ENCODE measurements at regions not wholly inside any gene's neighbourhood (a gene's known extent, or its start where the extent isn't known, plus 50 kb on each side); places are given as distances from the start of the nearest gene placed in this dataset.
A peak's percentile ranks its signal among the peaks of the same experiment; 100 is the strongest.
"Not testable (repeated sequence)": the region's sequence is repeated elsewhere in the genome, so short reads cannot be mapped to it uniquely, and the experiment has no call there.

GRCh38 chr10:43922335-43923280, 273.9 kb upstream of the ZNF32 start:
- H3K9me3 ChIP-seq (ENCODE audit: control insufficient read depth, insufficient read depth, low read length), result no peaks in the 10 kb centered on the region

GRCh38 chr10:43921881-43922280, 273.2 kb upstream of the ZNF32 start:
- no peak for DNase-seq (ENCODE audit: low read depth in 4 of 6, low spot score in 6 of 6)
- 98% methylated on average over 5 of the region's 9 CpGs for WGBS (ENCODE audit: insufficient coverage)
- Histone ChIP-seq H3K27me3 (ENCODE audit: control insufficient read depth, insufficient read depth, low read length) (no peaks in the 10 kb centered on the region), H3K9me3 (ENCODE audit: control insufficient read depth, insufficient read depth, low read length) (no peaks in the 10 kb centered on the region), H3K4me3 (ENCODE audit: low read depth, low read length) (no peak overlapping the region), H3K27ac (ENCODE audit: low read depth, low read length) (no peak overlapping the region), H3K4me1 (ENCODE audit: control insufficient read depth, insufficient read depth, low read length) (no peaks in the 10 kb centered on the region), H3K36me3 (ENCODE audit: control insufficient read depth, insufficient read depth, low read length) (no peaks in the 10 kb centered on the region)

More at GRCh38 chr10:43922335-43923280, 273.9 kb upstream of the ZNF32 start:
- peak in 1 of 6 donors; percentile 57 for DNase-seq (ENCODE audit: low read depth in 4 of 6, low spot score in 6 of 6)
- Histone ChIP-seq H3K4me3 (ENCODE audit: low read depth, low read length) (no peak overlapping the region), H3K4me1 (ENCODE audit: control insufficient read depth, insufficient read depth, low read length) (no peaks in the 10 kb centered on the region), H3K27me3 (ENCODE audit: control insufficient read depth, insufficient read depth, low read length) (no peaks in the 10 kb centered on the region), H3K27ac (ENCODE audit: low read depth, low read length) (no peak overlapping the region), H3K36me3 (ENCODE audit: control insufficient read depth, insufficient read depth, low read length) (no peaks in the 10 kb centered on the region)
- WGBS (ENCODE audit: insufficient coverage), result 69% methylated on average over 7 of the region's 9 CpGs

GRCh38 chr10:43921478-43921877, 272.8 kb upstream of the ZNF32 start:
- 100% methylated on average over 2 of the region's 6 CpGs for WGBS (ENCODE audit: insufficient coverage)
- H3K27ac ChIP-seq (ENCODE audit: low read depth, low read length), result no peak overlapping the region

GRCh38 chr10:43920236-43920758, 271.6 kb upstream of the ZNF32 start:
- H3K4me3 ChIP-seq (ENCODE audit: low read depth, low read length); H3K36me3 ChIP-seq (ENCODE audit: control insufficient read depth, insufficient read depth, low read length); H3K27ac ChIP-seq (ENCODE audit: low read depth, low read length); H3K27me3 ChIP-seq (ENCODE audit: control insufficient read depth, insufficient read depth, low read length); H3K9me3 ChIP-seq (ENCODE audit: control insufficient read depth, insufficient read depth, low read length); DNase-seq (ENCODE audit: low read depth in 4 of 6, low spot score in 6 of 6); H3K4me1 ChIP-seq (ENCODE audit: control insufficient read depth, insufficient read depth, low read length): not testable (repeated sequence)
- 92% methylated on average over 12 of the region's 12 CpGs for WGBS (ENCODE audit: insufficient coverage)

More at GRCh38 chr10:43921478-43921877, 272.8 kb upstream of the ZNF32 start:
- Histone ChIP-seq H3K9me3 (ENCODE audit: control insufficient read depth, insufficient read depth, low read length) (no peaks in the 10 kb centered on the region), H3K4me1 (ENCODE audit: control insufficient read depth, insufficient read depth, low read length) (no peaks in the 10 kb centered on the region), H3K4me3 (ENCODE audit: low read depth, low read length) (no peak overlapping the region), H3K27me3 (ENCODE audit: control insufficient read depth, insufficient read depth, low read length) (no peaks in the 10 kb centered on the region), H3K36me3 (ENCODE audit: control insufficient read depth, insufficient read depth, low read length) (no peaks in the 10 kb centered on the region)
- DNase-seq (ENCODE audit: low read depth in 4 of 6, low spot score in 6 of 6), result no peak

GRCh38 chr10:43913676-43914235, 265.1 kb upstream of the ZNF32 start:
- WGBS (ENCODE audit: insufficient coverage), result 58% methylated on average over 3 of the region's 8 CpGs
- Histone ChIP-seq H3K4me3 (ENCODE audit: low read depth, low read length) (no peak overlapping the region), H3K27me3 (ENCODE audit: control insufficient read depth, insufficient read depth, low read length) (no peaks in the 10 kb centered on the region), H3K4me1 (ENCODE audit: control insufficient read depth, insufficient read depth, low read length) (peaks cover 7% of the 10 kb centered on the region), H3K9me3 (ENCODE audit: control insufficient read depth, insufficient read depth, low read length) (no peaks in the 10 kb centered on the region), H3K27ac (ENCODE audit: low read depth, low read length) (no peak overlapping the region), H3K36me3 (ENCODE audit: control insufficient read depth, insufficient read depth, low read length) (no peaks in the 10 kb centered on the region)
- no peak for DNase-seq (ENCODE audit: low read depth in 4 of 6, low spot score in 6 of 6)

GRCh38 chr10:43912469-43912868, 263.8 kb upstream of the ZNF32 start:
- Histone ChIP-seq H3K9me3 (ENCODE audit: control insufficient read depth, insufficient read depth, low read length) (no peaks in the 10 kb centered on the region), H3K4me1 (ENCODE audit: control insufficient read depth, insufficient read depth, low read length) (peaks cover 7% of the 10 kb centered on the region), H3K4me3 (ENCODE audit: low read depth, low read length) (no peak overlapping the region), H3K27ac (ENCODE audit: low read depth, low read length) (no peak overlapping the region), H3K27me3 (ENCODE audit: control insufficient read depth, insufficient read depth, low read length) (no peaks in the 10 kb centered on the region), H3K36me3 (ENCODE audit: control insufficient read depth, insufficient read depth, low read length) (no peaks in the 10 kb centered on the region)
- 55% methylated on average over 1 of the region's 3 CpGs for WGBS (ENCODE audit: insufficient coverage)
- DNase-seq (ENCODE audit: low read depth in 4 of 6, low spot score in 6 of 6), result no peak

- H3K4me3 ChIP-seq (ENCODE audit: low read depth, low read length), result no peak overlapping the region
- peak overlapping the region; percentile 36 for H3K27ac ChIP-seq (ENCODE audit: low read depth, low read length)
- no peaks in the 10 kb centered on the region for H3K27me3 ChIP-seq (ENCODE audit: control insufficient read depth, insufficient read depth, low read length)
- 63% methylated on average over 8 of the region's 8 CpGs for WGBS (ENCODE audit: insufficient coverage)
- no peaks in the 10 kb centered on the region for H3K36me3 ChIP-seq (ENCODE audit: control insufficient read depth, insufficient read depth, low read length)
- DNase-seq (ENCODE audit: low read depth in 4 of 6, low spot score in 6 of 6), result no peak
- no peaks in the 10 kb centered on the region for H3K9me3 ChIP-seq (ENCODE audit: control insufficient read depth, insufficient read depth, low read length)
- H3K4me1 ChIP-seq (ENCODE audit: control insufficient read depth, insufficient read depth, low read length), result peaks cover 25% of the 10 kb centered on the region
Measured at GRCh38 chr10:43906490-43906889, 257.8 kb upstream of the ZNF32 start.

GRCh38 chr10:43905512-43906236, 257.0 kb upstream of the ZNF32 start:
- Histone ChIP-seq H3K4me1 (ENCODE audit: control insufficient read depth, insufficient read depth, low read length) (peaks cover 24% of the 10 kb centered on the region), H3K36me3 (ENCODE audit: control insufficient read depth, insufficient read depth, low read length) (no peaks in the 10 kb centered on the region), H3K27ac (ENCODE audit: low read depth, low read length) (peak overlapping the region; percentile 68), H3K27me3 (ENCODE audit: control insufficient read depth, insufficient read depth, low read length) (no peaks in the 10 kb centered on the region), H3K4me3 (ENCODE audit: low read depth, low read length) (no peak overlapping the region), H3K9me3 (ENCODE audit: control insufficient read depth, insufficient read depth, low read length) (no peaks in the 10 kb centered on the region)
- WGBS (ENCODE audit: insufficient coverage), result 63% methylated on average over 5 of the region's 10 CpGs
- DNase-seq (ENCODE audit: low read depth in 4 of 6, low spot score in 6 of 6), result peak in 2 of 6 donors; percentile 20 to 43

GRCh38 chr10:43904844-43905243, 256.2 kb upstream of the ZNF32 start:
- peaks cover 26% of the 10 kb centered on the region for H3K4me1 ChIP-seq (ENCODE audit: control insufficient read depth, insufficient read depth, low read length)
- no peaks in the 10 kb centered on the region for H3K27me3 ChIP-seq (ENCODE audit: control insufficient read depth, insufficient read depth, low read length)
- WGBS (ENCODE audit: insufficient coverage), result 48% methylated on average over 5 of the region's 9 CpGs
- DNase-seq (ENCODE audit: low read depth in 4 of 6, low spot score in 6 of 6), result peak in 2 of 6 donors; percentile 30 to 45
- H3K36me3 ChIP-seq (ENCODE audit: control insufficient read depth, insufficient read depth, low read length), result no peaks in the 10 kb centered on the region
- H3K9me3 ChIP-seq (ENCODE audit: control insufficient read depth, insufficient read depth, low read length), result no peaks in the 10 kb centered on the region
- no peak overlapping the region for H3K4me3 ChIP-seq (ENCODE audit: low read depth, low read length)
- no peak overlapping the region for H3K27ac ChIP-seq (ENCODE audit: low read depth, low read length)

All from spinal cord (tissue), 9 donors.